SK-N-SH (cell line): ENCODE measurements at regions not wholly inside any gene's neighbourhood (a gene's known extent, or its start where the extent isn't known, plus 50 kb on each side); places are given as distances from the start of the nearest gene placed in this dataset.

ENCODE experiments used
- REST ChIP-seq: IDR thresholded peaks from 2 replicates; pipeline ENCODE4 v1.6.1; 2012; ENCODE audit warnings: mild to moderate bottlenecking, low read depth, low read length, moderate library complexity
- TF ChIP-seq, protein P1 (sequence below): IDR thresholded peaks from 2 replicates; pipeline ENCODE4 v1.4.0; 2012; ENCODE audit warnings: low read depth, borderline replicate concordance

- no peak for TF ChIP-seq REST
- TF ChIP-seq, protein P1, sequence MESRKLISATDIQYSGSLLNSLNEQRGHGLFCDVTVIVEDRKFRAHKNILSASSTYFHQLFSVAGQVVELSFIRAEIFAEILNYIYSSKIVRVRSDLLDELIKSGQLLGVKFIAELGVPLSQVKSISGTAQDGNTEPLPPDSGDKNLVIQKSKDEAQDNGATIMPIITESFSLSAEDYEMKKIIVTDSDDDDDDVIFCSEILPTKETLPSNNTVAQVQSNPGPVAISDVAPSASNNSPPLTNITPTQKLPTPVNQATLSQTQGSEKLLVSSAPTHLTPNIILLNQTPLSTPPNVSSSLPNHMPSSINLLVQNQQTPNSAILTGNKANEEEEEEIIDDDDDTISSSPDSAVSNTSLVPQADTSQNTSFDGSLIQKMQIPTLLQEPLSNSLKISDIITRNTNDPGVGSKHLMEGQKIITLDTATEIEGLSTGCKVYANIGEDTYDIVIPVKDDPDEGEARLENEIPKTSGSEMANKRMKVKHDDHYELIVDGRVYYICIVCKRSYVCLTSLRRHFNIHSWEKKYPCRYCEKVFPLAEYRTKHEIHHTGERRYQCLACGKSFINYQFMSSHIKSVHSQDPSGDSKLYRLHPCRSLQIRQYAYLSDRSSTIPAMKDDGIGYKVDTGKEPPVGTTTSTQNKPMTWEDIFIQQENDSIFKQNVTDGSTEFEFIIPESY = no peak
Measured at GRCh38 chr12:67091204-67091603, 178.0 kb upstream of the CAND1 start.
